K562 (cell line): ENCODE measurements at regions not wholly inside any gene's neighbourhood (a gene's known extent, or its start where the extent isn't known, plus 50 kb on each side); places are given as distances from the start of the nearest gene placed in this dataset.

Source experiments
- CCNT2 ChIP-seq: IDR thresholded peaks from 2 replicates; pipeline ENCODE4 v1.6.1; 2011; ENCODE audit warnings: borderline replicate concordance, low read depth, mild to moderate bottlenecking, moderate library complexity, mixed read lengths, low read length; ENCODE audit not compliant: insufficient read length; ENCODE audit errors: extremely low read depth
- E4F1 ChIP-seq: fragments of 250-450 bp; sonication (Bioruptor Pico); IDR thresholded peaks from 2 replicates; pipeline ENCODE4 v1.5.0; 2021; ENCODE audit warnings: mild to moderate bottlenecking, borderline replicate concordance
- NR4A1 ChIP-seq, 2 experiments: fragments of 250-450 bp in 1 of 2; fragments of 450-650 bp in 1 of 2; sonication (Bioruptor Pico) in 1 of 2; IDR thresholded peaks; 2 replicates each; pipeline versions ENCODE4 v1.4.0 to v1.6.1; 2016 to 2020; ENCODE audit warnings: mild to moderate bottlenecking in 2 of 2, missing compliant biosample characterization in 1 of 2, missing genetic modification characterization in 1 of 2, moderate library complexity in 1 of 2
- SOX6 ChIP-seq: fragments of 450-650 bp; IDR thresholded peaks from 2 replicates; pipeline ENCODE4 v1.6.1; 2014; ENCODE audit warnings: mild to moderate bottlenecking
- ZBTB40 ChIP-seq, 2 experiments: fragments of 450-650 bp in 1 of 2; sonication (generic) in 1 of 2; formaldehyde crosslinking in 1 of 2; IDR thresholded peaks; 2 replicates each; pipeline versions ENCODE4 v1.7.1 to v1.9.0; 2016 to 2022; ENCODE audit warnings: inconsistent platforms in 1 of 2, mild to moderate bottlenecking in 1 of 2, missing genetic modification reagents in 1 of 2

- TF ChIP-seq ZBTB40 (IDR thresholded peaks at IDR 0.05) (no peak), ZBTB40 (CRISPR knock-in tag; IDR thresholded peaks at IDR 0.05) (no peak), E4F1 (CRISPR knock-in tag) (no peak), CCNT2 (no peak), NR4A1 (CRISPR knock-in tag; IDR thresholded peaks at IDR 0.05) (no peak), NR4A1 (tag; IDR thresholded peaks at IDR 0.05) (no peak), SOX6 (no peak)
Measured at GRCh38 chr11:127628458-127628785, 627.9 kb upstream of the KIRREL3 start (continued).
